IPS-NIHi7 (cell line): ENCODE measurements at regions not wholly inside any gene's neighbourhood (a gene's known extent, or its start where the extent isn't known, plus 50 kb on each side); places are given as distances from the start of the nearest gene placed in this dataset.

Experiments used
- DNase-seq: peaks from one replicate; pipeline ENCODE4 v3.0.0; 2012; ENCODE audit warnings: mixed read lengths; ENCODE audit errors: extremely low spot score

DNA sequence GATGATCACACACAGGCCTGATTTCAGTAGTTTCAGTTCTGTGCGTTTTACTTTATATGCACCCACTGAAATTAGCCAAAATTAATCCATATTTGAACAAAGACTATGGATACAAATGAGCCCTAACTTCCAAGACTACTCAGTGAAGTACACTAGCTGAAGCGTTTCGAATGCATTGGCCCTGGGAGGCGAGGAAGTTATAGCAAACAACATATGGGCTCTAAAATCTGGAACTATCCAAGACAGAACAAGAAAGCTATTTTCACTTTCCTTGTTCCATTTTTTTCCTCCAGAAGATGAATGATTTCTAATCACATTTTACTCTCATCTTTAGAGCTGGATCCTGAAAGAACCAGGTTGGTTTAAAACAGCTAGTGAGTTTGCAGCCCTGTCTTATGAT lies 399.4 kb upstream of the HNRNPA3 start:
- DNase-seq: no peak

DNA sequence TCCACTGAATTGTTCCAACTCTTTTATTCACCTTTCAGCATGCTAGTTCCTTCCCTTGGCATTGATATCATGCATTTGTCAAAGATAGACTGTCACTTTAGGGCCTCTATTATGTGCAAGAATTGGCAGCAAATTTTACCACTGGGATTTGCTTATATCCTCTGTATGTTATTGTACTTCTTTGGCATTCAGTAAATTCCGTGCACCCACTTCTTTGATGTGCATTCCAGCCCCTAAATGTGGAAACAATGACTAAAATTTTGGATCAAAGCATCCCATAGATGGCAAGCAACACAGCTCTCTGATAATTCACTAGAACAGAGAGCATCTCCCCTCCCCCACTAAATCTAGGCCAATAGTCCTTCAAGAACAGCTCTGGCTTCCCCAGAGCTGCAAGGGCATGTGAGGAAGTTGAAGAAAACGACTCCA lies 399.0 kb upstream of the HNRNPA3 start:
- peak; percentile 21 for DNase-seq

DNA sequence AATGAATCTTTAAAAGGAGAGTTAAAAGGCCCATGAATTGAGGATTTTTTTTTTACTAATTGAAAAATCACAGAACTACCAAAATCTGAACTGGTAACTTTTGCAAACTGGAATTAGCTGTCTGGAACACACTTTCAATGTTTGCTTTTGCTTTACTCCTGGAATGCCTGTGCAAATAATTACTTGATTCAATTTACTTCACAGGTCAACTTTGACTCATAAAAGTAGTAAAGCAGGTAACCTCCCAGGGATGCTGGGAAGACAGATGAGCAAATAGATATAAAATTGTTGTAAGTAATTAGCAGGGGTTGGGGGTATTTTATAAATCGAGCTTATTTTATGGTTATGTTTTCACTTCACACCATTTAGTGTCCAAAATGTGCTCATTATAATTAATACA lies 398.3 kb upstream of the HNRNPA3 start:
- DNase-seq: no peak

DNA sequence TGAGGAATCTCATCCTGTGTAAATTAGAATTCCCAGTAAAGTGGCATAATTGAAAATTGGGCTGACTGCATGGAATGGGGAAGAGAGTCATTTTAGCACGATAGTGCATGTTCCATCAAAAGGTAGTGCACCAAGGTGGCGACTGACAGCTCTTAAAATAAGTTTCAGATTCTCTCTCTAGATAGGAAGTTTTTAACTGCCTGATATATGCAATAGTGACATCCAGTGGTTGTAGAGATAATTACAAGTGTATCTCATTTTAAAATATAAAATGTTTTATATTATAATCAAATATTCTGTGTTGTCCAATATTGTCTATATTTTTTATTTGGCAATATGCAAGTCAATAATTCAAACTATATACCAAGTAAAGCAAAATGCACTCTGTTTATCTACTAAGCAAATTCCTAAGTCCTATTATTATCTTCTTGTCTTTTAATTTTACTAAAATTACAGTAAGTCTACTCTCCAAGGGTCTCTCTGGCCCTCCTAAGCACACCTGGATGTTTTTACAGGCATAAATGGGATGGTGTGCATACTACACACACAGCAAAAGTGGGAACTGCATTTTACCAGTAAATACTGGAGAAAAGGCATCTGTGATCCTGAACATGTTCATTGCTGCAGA lies 397.7 kb upstream of the HNRNPA3 start:
- DNase-seq: peak; percentile 28

DNA sequence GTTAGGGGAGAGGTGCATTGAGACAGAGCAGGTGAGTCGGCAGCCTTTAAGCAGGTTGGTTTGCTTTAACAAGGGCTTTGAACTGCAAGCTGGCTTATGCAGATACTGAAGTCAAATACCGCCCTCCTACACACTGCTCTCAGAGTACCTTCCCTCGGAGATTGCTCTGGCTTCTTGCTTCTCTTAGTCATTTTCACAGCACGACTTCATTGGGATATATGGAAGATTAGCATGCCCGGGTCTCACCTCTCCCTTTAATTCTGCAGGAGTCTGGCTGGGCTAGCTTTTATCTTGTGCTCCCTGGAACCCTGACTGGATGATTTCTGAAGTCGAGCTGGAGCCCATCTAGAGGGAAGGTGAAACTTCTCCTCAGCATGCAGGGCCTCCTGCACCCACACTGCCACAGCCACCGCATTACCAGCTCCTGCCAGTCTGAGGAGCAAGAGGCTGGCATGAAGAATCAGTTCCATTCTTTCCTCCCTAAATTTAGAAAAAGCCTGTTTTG lies 395.5 kb upstream of the HNRNPA3 start:
- DNase-seq: peak; percentile 77

DNA sequence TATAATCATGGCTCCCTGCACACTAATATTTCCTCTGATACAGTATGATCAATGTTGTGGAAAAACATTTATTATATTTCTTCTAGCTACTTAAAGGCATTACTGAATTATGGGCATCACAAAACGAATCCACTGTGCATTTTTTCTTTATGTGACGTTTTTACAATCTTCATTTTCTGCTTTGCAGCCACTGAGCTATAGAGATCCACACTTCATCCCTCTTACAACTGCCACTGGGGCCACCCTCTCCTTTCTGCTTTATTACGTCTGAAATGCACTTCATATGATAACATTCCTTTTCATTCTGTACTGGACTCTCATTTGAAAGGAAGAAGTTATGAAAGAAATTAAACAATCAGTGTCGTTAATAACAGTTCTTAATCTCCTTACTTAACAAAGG lies 394.5 kb upstream of the HNRNPA3 start:
- no peak for DNase-seq

DNA sequence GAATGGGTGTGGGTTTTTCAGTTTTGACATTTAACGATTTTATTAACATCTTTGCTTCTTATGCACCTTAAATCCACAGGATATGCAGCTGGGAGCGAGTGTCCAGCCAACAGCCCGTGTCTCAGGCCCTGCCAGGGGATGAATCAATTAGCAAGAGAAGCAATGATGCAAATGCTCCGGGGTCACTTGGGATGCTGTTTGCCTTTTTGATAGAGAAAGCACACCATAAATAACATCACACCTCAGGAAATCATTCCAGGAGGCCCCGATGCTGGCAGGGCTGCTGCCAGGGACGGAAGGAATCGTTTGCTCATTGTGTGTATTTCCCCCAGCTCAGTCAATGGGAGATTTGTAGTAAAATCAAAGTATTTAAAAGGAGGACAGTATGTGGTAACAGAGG lies 394.0 kb upstream of the HNRNPA3 start:
- no peak for DNase-seq

DNA sequence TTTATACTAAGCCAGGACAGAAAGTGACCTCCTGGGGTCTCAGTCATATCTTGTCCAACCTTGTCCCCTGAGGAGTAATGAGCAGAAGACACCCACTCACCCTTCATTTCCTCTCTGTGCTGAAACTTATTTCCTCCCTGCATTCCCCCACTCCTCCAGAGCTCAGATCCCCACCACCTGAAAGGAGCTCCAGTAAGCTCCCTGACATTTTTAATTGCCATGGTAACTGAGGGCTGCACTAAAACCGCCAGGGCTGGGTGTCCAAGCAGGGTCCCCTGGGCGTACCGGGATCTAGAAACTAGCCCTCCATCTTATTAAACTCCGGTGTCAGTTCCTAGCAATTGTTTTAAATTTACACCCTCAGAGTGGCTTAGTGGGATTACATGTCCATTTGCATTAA lies 393.3 kb upstream of the HNRNPA3 start:
- no peak for DNase-seq

DNA sequence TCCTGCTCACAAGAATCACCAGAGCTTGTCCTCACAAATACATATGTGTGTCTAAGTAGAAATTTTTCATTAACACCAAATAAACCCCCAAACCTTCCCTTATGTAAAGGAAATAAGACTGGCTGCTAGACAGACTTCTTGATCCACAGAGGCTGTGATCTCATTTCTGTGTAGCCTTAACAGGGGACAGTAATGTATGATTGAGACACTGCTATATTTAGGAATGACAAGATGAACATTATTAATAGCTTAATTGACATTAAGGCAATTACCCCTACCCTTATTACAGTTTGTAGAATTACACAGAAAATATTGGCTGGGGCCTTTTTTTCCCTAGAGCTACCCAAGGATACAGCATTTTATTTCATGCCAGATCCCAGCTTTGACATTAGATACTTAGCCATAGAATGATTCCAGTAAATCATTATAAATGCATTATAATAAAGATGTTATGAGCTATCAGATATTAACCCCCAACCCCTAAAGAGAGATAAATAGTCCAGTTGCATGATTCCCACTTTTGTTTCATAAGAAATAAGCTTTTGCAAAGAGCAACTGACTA lies 392.1 kb upstream of the HNRNPA3 start:
- DNase-seq: no peak

DNA sequence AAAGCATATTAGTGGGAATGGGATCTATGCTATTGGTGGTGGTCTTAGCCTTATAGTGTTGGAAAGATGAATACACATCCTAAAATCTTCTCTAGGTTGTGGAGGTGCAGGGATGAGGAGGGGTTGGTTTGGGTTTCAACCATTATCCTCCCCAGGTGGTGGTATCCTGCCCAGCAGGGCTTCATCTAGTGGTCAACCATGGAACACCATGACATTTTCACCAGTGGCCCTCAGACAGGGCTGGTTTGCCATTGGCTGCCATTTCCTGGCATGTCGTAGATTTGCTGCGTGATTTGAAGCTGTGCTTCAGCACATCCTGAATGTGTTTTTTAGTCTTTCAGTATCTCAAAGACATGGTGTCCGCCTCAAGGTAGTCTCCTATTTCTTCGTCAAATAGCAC lies 391.2 kb upstream of the HNRNPA3 start:
- no peak for DNase-seq

DNA sequence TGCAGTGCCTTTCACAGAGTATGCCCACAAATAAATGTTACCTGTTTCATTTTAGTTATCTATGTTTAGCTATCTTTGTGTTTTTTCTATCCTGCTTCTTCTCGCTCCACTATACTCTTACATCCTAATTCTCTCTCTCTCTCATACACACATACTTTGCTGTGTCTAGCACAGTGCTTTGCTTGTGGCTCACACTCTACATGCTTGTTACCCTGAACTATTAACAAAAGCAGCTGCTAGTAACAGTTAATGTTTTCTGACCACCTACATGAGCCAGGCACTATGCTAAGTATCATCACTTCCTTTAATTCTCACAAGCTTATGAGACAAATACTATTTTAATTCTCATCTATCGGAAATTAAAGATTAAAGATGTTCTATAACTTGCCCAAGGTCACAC lies 390.5 kb upstream of the HNRNPA3 start:
- DNase-seq: no peak

DNA sequence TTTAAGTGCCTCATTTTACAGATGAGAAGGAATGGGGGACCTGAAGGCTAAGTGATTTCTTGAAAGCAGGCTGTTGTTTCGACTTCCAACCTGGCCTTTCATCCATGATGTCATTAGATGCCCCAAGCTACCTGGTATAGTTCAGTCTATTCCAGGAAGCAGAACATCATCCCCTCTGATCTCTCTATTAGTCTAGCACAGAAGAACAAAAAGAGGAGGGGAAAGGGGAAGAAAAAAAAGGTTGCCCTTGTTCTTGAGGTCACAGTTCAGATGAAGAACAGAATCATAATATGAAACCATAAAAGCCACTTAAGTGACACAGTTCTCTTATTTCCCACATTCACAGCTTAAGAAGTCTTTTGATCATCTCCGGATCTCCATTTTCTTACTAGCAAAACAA lies 386.2 kb upstream of the HNRNPA3 start:
- DNase-seq: no peak

DNA sequence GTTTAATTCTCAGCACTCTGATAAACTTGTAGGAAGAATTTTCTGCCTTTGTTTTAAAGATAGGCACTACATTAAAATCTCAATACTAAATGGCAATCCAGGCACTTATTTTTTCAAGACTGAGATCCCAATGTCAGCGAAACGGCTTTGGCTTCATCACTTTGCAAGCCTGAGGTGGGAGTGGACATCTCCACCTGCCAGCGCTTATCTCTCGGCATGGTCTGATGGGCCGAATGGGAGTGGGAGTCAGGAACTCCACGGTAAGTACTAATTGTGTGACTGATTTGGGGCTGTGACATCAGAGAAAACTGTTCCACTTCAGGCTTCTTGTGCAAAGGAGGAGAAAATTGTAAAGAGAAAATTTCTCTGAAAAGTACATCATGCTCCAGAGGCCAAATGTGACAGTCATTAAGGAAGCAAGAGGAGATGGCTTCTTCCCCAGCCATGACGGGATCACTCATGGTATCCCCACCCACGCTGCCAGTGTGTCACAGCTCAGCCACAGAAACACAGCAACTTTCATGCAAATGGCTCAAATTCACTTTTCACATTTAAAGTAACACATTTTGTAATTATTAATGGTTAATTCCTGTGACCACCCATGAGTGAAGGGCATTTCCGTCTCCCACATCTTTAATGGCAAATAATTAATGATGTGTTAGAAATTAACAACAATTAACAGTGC lies 385.5 kb upstream of the HNRNPA3 start:
- DNase-seq: no peak

DNA sequence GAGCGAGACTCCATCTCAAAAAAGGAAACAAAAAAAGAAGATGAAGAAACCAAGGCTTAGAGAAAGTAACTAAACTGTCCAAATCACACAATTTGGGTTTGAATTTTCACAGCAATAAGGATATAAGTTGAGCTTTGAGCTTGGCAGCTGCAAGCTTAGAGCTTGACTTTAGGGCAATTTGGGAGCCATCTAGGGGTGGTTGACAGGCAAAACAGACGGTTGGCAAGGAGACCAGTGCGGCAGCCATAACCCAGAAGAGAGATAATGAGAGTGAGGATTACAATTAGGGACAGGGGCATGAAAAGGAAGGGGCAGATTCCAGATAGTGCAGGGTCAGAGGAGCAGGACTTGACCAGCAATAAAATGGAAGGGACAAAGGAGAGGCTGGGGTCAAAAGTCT lies 382.2 kb upstream of the HNRNPA3 start:
- peak; percentile 52 for DNase-seq

DNA sequence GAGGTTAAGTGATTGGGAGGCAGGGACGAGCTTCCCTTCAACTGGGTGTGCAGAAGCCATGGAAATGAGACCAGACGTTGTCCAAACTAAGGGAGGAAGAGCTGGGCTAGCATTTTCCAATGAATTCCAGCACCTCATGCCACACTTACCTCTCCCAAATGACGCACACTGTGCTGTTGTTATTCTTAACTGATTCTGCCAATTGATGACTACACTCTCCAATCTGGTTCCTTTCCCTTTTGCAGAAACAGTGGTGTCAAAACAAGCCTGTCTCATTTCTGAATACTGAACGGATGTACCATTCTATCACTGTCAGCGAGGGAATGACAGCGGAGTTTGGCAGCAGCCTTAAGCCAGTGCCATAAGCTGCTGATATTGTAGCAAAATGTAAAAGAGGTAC lies 380.5 kb upstream of the HNRNPA3 start:
- no peak for DNase-seq

DNA sequence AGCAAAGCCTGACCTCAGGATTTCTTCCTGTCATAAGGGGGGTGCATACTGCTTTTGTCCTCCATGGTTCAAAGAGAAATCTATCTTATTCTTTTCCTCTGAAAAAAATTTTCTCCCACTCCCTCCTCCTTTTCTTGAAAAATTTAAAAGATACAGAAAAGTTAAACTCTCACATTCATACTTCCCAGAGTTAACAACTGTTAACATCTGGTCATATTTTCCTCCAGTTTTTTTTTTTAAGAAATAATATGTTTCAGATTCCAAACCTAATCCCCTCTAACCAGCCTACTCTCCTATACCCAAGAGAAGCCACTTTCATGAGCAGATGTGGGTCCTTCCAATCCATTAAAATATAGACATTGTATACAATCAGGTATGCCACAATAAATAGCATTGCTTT lies 378.9 kb upstream of the HNRNPA3 start:
- no peak for DNase-seq

DNA sequence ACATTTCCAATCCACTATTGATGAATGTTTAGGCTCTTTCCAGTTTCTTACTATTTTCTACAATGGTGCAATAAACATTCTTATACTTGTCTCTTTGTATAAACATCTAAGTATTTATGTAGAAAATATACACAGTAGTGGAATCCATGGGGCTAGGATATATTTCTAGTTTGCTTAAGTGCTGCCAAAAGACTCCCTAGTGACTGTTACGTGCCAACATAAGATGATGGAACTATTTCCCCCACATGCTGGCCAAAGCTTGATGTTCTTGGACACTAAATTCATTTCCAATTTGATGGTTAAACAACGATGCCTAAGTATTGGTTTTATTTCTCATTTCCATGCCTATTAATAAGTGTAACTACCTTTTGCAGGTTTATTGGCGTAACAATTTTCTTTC lies 378.4 kb upstream of the HNRNPA3 start:
- no peak for DNase-seq

DNA sequence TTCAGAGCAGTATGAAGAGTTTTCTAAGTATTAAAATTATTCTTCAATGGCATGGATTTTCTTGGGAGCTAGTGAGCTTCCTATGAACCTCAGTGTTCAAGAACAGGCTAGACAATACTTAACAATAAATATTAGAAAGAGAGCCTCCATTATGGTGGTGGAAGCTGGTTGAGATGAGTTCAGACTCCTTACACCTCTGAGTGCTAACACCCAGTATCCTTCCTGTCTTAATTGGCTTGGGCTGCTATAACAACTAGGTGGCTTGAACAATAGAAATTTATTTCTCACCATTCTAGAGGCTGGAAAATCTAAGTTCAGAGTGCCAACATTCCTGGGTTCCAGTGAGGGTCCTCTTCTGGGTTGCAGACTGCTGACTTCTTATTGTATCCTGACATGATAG lies 369.4 kb upstream of the HNRNPA3 start:
- no peak for DNase-seq

DNA sequence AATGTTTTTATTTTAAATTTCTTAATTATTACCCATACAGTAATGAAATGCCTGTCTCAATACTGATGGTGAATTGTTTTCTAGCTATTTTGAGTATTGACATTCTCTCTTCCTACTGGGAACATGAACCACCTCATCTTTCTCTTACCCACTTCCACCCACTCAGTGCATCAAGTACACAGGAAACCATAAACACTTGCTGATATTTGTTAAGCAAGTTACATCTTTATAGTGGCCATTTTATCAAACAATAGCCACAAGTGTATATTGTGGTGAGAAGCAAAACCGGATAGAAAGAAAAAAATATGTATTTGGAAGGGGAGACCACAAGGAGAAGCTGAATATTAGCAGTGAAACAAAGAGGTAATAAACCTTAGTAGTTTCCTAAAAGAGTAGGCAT lies 368.1 kb upstream of the HNRNPA3 start:
- DNase-seq: no peak

DNA sequence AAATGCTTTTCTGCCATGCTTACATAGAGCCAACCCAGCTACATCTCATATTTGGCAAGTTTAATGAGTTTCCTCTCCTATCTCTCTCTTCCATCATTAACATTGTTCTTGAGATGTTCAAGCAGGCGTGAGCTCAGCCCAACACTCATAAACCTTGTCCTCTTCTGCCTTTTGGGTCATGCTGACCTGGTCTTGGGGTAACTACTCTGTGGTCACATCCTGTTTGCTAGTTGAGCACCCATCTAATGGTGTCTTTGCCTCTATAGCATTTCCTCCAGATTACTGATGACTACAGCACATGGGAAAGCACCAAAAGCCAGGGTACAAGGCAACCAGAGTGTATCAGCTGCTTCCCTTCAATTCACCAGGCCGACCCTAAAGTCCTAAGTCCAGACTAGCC lies 366.9 kb upstream of the HNRNPA3 start:
- DNase-seq: no peak

DNA sequence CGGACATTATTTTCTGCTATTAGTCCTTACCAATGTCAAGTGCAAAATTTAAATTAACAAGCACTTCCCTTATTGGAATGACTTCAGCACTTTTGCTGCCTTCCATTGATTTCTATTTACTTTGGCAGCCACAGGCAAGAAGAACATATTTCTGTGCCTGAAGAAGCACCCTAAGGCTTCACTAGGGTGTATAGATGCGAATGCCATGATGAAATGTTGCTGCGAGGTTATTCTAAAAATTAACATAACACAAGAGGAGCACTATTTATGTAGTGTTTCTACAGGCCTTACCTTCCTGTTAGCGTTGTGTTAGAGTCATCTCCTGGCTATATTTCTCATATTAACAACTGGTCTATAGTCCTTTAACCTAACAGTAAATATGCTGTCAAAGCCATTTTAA lies 365.0 kb upstream of the HNRNPA3 start:
- no peak for DNase-seq

DNA sequence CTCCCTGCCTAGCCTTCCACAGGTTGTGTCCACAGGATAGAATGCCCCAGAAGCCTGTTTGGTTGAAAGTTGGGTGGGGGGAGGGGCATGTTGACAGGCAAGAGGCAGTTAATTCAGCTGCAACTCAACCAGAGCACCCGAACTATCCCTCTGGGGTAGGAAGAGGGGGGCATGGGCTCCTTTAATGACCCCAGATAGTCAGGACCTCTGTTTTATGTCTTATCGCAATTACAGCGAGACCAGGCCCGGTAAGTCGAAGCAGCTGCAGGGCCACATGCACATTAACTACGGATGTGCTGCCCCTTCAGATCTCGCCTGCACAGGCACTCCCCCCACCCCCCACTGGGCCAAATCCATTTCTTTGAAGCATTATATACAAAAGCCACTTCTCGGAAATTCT lies 363.8 kb upstream of the HNRNPA3 start:
- DNase-seq: no peak

DNA sequence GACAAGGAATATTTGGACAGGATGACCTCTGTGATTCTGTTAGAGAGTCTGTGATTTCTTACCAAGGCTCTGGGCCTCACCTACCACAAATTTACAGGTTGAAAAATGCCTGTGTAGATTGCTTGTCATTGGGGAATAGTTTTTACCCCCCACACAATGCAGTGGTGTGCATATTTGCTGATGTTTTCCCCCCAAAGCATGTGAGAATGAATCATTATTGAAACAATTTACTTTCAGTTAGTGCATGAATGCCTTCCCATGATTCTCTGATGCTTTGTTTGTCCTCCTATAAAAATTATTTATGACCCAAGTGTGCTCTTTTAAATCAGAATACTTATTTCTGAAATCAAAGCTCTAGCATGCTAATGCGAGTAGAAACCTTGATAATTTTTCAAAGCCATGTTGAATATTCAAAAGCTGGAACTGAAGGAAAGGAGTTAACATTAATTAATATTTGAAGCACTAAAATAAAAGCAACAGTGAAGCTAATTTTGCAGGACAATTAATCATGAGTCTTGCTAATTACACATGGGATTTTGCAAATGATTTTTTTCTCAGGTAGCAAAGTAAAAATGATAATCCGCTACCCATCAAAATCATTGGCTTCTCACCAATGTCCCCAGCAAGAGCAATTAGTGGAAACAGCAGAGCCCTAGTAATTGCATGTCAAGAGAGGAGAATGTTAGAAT lies 361.2 kb upstream of the HNRNPA3 start:
- DNase-seq: no peak
